ENCODE measurements at regions not wholly inside any gene's neighbourhood (a gene's known extent, or its start where the extent isn't known, plus 50 kb on each side); places are given as distances from the start of the nearest gene placed in this dataset.

- no peak for DNase-seq (ENCODE audit: low read depth, low spot score)
Observed at GRCh38 chr21:39029086-39029755, 154.0 kb downstream of the PSMG1 start.

- DNase-seq (ENCODE audit: low read depth, low spot score): no peak
Observed at GRCh38 chr21:39025198-39025597, 158.1 kb downstream of the PSMG1 start.

DNA sequence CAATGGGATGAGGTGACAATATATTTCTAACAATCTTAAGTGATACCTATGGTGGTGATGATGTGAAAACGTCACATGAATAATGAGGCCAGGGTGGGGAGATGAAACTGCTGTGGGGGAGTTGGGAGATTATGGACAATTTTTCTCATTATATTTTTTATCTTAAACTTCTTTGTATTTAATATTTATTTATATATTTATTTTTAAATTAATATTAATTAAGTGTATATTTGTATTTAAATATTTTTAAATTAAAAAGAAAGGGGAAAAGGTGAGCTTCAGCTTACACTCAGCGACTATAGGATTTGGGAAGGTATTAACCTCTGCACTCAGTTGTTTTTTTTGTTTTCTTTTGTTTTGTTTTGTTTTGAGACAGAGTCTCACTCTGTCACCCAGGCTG, 158.7 kb downstream of the PSMG1 start:
- no peak for DNase-seq (ENCODE audit: low read depth, low spot score)

DNA sequence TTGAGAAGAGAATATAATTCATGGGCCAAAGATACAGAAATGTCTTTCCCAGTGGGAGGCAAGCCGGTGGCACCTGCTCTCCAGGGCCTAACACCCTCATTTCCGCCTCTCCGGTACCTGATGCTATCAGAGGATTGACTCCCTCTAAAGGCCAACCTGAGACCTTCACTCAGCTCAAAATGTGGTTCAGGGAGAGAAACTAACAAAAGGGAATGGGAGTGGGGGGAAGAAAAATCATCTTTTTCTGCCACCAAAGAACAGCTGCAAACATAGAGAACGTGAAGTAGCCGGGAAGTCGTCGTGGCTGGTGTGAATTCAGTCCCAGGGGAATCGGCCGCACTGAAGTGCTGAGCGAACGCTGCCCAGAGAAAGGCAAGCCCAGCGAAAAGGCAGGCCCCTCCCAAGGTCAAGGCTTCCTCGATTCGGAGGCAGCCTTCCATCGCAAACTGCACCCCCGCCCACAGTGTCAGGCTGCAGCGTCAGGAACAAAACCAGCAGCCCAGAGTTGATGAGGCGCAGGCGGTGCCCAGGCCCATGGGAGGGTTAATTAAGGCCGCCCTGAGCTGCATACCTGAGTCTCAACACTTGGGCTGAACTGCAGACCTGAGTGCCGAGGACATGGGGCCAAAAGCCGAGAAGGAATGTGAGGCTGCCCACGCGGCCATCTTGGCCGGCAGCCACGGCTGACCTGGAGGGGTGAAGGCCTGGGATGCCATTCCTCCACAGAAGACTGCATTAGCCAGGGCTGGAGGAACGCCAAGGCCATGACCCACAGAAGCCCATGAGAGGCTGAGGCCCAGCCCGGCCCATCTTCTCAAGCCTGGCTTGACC, 160.2 kb downstream of the PSMG1 start:
- DNase-seq (ENCODE audit: low read depth, low spot score): no peak

DNA sequence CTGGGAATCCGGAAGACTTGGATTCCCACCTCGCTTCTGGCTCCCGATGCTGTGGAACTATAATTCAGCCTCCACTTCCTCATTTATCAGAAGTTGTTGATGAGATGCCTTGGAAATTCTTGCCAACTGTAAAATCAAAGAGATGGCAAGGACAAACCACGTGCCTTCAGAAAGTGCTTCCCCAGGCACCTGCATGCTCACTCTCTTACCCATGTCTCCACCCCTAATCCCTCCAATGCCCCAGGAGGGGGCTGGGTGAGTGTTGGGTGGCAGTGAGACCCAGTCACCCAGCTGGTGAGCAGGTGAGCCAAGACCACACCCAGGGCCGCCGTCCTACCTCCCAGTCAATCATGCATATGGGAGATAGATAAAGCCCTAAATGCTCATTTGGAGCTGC, 160.8 kb downstream of the PSMG1 start:
- DNase-seq (ENCODE audit: low read depth, low spot score): no peak

- DNase-seq (ENCODE audit: low read depth, low spot score): no peak
Observed at GRCh38 chr21:39022035-39022434, 161.2 kb downstream of the PSMG1 start.

DNA sequence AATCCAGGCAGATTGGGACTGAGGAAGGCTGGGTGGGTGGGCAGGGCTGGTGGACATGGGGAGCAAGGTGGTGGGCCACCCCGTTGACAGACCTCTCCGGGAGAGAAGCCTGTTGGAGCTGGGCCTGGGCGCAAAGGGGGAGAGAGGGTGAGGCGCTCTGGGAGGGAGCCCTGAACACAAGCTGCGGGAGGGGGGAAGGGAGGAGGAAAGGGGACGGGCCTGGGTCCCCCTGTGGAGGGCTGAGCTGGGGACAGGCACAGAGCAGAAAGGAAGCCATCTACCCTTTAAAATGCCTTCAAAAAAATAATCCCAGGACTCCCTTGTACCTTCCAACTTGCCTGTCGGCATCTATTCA, 161.8 kb downstream of the PSMG1 start:
- DNase-seq (ENCODE audit: low read depth, low spot score): no peak

- DNase-seq (ENCODE audit: low read depth, low spot score): no peak
Observed at GRCh38 chr21:39020751-39021477, 162.3 kb downstream of the PSMG1 start.

GRCh38 chr21:39018730-39019129, 164.5 kb downstream of the PSMG1 start:
- DNase-seq (ENCODE audit: low read depth, low spot score): no peak

GRCh38 chr21:39016740-39017315, 166.4 kb downstream of the PSMG1 start:
- no peak for DNase-seq (ENCODE audit: low read depth, low spot score)

- no peak for DNase-seq (ENCODE audit: low read depth, low spot score)
Observed at GRCh38 chr21:39014747-39015146, 168.5 kb downstream of the PSMG1 start.

- no peak for DNase-seq (ENCODE audit: low read depth, low spot score)
Observed at GRCh38 chr21:39012326-39013230, 170.7 kb downstream of the PSMG1 start.

- no peak for DNase-seq (ENCODE audit: low read depth, low spot score)
Observed at GRCh38 chr21:39011911-39012310, 171.3 kb downstream of the PSMG1 start.

DNA sequence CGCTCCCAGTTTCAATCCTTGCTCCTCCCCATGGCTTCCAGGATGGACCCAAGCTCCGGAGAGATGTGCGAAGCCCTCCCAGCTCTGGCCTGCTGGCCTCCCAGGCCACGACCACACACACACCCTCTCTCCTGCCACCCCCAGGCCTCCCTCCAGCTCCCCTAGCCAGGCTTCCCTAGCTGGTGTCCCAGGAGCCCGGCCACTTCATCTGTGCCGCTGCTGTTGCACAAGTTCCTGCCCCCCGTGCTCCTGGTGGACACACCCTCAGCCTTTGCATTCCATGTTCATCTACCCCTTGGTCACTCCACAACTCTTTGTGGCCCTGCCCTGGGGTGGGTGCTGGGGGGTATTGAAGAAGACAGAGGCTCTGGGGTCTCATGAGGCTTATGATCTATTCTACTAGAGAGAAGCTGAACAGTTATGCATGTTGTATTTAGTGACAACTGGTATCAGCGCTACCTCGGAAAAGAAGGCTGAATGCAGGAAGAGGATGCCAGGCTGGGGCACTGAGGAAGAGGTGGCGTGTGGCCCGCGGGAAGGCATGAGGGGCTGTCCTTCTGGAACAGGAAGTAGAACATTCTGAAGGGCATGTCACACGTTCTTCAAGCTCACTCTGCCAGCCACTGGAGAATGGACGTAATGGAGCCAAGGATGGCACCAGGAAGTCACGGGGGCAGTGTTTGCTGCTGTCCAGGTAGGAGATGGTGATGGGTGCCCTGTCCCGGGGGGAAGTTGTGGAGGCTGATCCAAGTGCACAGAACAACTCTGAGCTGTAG, 172.4 kb downstream of the PSMG1 start:
- DNase-seq (ENCODE audit: low read depth, low spot score): no peak

GRCh38 chr21:39009587-39010225, 173.5 kb downstream of the PSMG1 start:
- no peak for DNase-seq (ENCODE audit: low read depth, low spot score)

GRCh38 chr21:39007985-39008384, 175.3 kb downstream of the PSMG1 start:
- DNase-seq (ENCODE audit: low read depth, low spot score): no peak

GRCh38 chr21:39007532-39007931, 175.7 kb downstream of the PSMG1 start:
- no peak for DNase-seq (ENCODE audit: low read depth, low spot score)

DNA sequence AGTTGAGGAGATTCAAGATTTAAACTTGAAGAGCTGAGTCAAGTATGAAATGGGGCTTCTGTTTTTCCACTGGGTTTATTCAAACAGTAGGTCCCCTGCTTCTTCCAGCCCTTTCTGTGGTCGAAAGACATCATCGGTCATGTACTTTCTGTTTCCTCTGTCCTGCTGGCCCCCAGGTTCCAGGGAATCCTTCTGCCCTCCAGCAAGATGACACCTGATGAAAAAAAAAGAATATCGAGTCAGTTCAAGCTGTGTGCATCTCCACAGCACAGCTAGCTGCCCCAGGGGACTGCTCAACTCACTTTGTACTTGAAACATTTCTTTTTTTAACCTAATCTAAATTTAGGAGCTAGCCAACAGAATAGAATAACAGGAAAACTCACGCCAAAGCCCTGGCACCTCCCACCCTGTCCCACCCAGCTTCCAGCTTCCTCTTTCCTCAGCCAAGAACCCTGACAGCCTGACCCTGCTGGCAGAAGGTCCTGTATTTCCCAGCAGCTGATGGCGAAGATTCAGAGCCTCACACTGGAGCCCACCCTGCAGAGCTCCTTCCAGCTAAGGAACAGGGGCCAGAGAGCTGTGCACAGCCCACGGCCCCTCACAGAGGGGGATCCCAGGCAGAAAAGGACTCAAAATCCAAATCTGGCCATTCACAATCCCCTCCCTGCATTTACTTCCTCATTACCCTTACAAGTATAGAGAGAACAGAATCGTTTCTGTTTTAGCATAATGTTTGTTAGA, 176.5 kb downstream of the PSMG1 start:
- DNase-seq (ENCODE audit: low read depth, low spot score): no peak

DNA sequence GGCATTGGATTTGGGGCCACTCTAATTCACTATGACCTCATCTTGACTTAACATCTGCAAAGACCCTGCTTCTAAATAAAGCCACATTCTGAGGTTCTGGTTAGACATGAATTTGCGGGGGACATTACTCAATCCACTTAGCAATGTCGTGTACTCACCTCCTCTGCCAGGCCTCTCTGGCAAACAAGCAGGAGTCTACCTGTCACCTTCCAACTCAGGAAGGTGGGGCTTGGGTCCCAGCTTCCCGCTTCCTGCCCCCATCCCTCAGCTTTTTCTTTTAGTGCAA, 177.8 kb downstream of the PSMG1 start:
- DNase-seq (ENCODE audit: low read depth, low spot score): no peak

Data from activated naive CD8-positive, alpha-beta T cell treated with anti-CD3 and anti-CD28 coated beads, Interleukin-2, amount 50 U/mL, for 16 hours (primary cell).